ENCODE measurements at regions not wholly inside any gene's neighbourhood (a gene's known extent, or its start where the extent isn't known, plus 50 kb on each side); places are given as distances from the start of the nearest gene placed in this dataset.

DNA sequence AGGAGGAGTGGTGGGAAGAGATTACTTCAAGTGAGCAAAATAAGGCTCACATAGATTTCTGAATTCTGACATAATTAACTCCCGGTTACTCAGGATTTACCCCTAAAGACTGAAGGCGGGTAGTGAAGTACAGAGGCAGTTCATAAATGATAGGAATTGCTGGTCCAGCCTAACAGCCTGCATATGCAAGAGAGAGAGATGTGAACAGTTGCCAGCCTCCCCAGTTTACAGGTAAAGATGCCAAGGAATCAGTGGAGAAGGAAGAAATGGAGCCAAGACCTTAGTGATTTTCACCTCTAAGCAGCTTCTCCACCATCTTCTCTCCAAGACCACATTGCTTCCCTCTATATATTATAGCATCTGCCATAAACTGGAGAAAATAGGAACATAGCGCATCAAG lies 91.8 kb upstream of the THUMPD2 start:
- H2AFZ ChIP-seq (ENCODE audit: insufficient read depth, low read depth, low read length, poor library complexity, severe bottlenecking), result no peak overlapping the region
- H3K79me2 ChIP-seq (ENCODE audit: control insufficient read depth, insufficient read depth, low read length), result no peaks in the 10 kb centered on the region
- TF ChIP-seq, protein P1, sequence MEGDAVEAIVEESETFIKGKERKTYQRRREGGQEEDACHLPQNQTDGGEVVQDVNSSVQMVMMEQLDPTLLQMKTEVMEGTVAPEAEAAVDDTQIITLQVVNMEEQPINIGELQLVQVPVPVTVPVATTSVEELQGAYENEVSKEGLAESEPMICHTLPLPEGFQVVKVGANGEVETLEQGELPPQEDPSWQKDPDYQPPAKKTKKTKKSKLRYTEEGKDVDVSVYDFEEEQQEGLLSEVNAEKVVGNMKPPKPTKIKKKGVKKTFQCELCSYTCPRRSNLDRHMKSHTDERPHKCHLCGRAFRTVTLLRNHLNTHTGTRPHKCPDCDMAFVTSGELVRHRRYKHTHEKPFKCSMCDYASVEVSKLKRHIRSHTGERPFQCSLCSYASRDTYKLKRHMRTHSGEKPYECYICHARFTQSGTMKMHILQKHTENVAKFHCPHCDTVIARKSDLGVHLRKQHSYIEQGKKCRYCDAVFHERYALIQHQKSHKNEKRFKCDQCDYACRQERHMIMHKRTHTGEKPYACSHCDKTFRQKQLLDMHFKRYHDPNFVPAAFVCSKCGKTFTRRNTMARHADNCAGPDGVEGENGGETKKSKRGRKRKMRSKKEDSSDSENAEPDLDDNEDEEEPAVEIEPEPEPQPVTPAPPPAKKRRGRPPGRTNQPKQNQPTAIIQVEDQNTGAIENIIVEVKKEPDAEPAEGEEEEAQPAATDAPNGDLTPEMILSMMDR (IDR thresholded peaks at IDR 0.05), result no peak
- TF ChIP-seq EZH2 (IDR thresholded peaks at IDR 0.05; ENCODE audit: borderline replicate concordance, insufficient read depth, low read depth, low read length, poor library complexity, severe bottlenecking), result no peak
- H3K27ac Mint-ChIP-seq, result no peak overlapping the region
- 86% methylated on average over 1 of the region's 3 CpGs for WGBS (ENCODE audit: insufficient coverage)
- ChIA-PET POLR2A (no interaction called here), CTCF (no interaction called here)
- no peaks in the 10 kb centered on the region for H3K9me3 ChIP-seq (ENCODE audit: control extremely low read depth in 1 of 3, control insufficient read depth in 2 of 3, insufficient read depth in 1 of 3, low read length in 2 of 3)
- no peaks in the 10 kb centered on the region for H3K36me3 ChIP-seq (replicated peaks in 1 of 2; ENCODE audit: control extremely low read depth in 1 of 2, control insufficient read depth in 1 of 2, extremely low read depth in 1 of 2, insufficient read depth in 2 of 2, low read length in 1 of 2)
- H4K20me1 ChIP-seq (ENCODE audit: control insufficient read depth, insufficient read depth, low read length, poor library complexity, severe bottlenecking), result no peaks in the 10 kb centered on the region
- ATAC-seq (ENCODE audit: low read depth) (no peak), DNase-seq (no peak)
- no peak overlapping the region for H3K4me3 ChIP-seq (ENCODE audit: control extremely low read depth in 1 of 5, extremely low read depth in 1 of 5, insufficient read depth in 1 of 5, low read depth in 2 of 5, low read length in 4 of 5)
- no peaks in the 10 kb centered on the region for H3K4me1 Mint-ChIP-seq
- peaks cover 0 to 2% (median 0%) of the 10 kb centered on the region in 4 experiments for H3K27me3 ChIP-seq (replicated peaks in 1 of 4; ENCODE audit: control extremely low read depth in 1 of 4, control insufficient read depth in 3 of 4, insufficient read depth in 4 of 4, low read length in 3 of 4)
- H3K27ac ChIP-seq (ENCODE audit: low read length in 2 of 2), result no peak overlapping the region
- H3K4me1 ChIP-seq (ENCODE audit: control insufficient read depth in 2 of 2, insufficient read depth in 2 of 2, low read length in 2 of 2), result no peaks in the 10 kb centered on the region
- H3K4me2 ChIP-seq (replicated peaks; ENCODE audit: low read depth, low read length, poor library complexity, severe bottlenecking), result no peak overlapping the region
- intact Hi-C loops (cut with micrococcal nuclease), result no loop called here
- peaks cover 3% of the 10 kb centered on the region for H3K27me3 Mint-ChIP-seq
- H3K9ac ChIP-seq (ENCODE audit: low read length), result no peak overlapping the region
- H3K4me3 Mint-ChIP-seq, result no peak overlapping the region
- H3K9me3 Mint-ChIP-seq (ENCODE audit: insufficient read depth), result no peaks in the 10 kb centered on the region

DNA sequence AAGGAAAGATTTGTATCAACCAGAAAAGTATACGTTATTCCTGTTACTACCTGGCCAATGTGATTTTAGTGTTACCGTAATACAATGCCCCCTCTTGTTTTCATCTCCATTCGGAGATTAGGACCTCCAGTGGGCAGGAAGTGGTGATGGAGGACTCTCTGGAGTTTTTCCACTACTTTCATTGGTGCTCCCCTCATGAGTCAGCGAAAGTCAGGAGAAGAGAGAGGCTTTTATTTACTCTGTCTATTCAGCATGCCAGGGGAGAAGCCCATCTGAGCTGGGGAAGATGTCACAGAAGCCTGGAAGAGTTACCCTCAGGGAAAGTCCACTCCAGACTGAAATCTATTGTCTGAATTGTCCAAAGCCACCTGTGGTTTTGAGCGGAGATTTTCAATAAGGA lies 88.2 kb upstream of the THUMPD2 start:
- Histone ChIP-seq H3K4me3 (ENCODE audit: control extremely low read depth in 1 of 5, extremely low read depth in 1 of 5, insufficient read depth in 1 of 5, low read depth in 2 of 5, low read length in 4 of 5) (no peak overlapping the region), H3K27me3 (replicated peaks in 1 of 4; ENCODE audit: control extremely low read depth in 1 of 4, control insufficient read depth in 3 of 4, insufficient read depth in 4 of 4, low read length in 3 of 4) (peaks cover 0 to 2% (median 0%) of the 10 kb centered on the region in 4 experiments), H3K9ac (ENCODE audit: low read length) (no peak overlapping the region), H2AFZ (ENCODE audit: insufficient read depth, low read depth, low read length, poor library complexity, severe bottlenecking) (no peak overlapping the region), H3K79me2 (ENCODE audit: control insufficient read depth, insufficient read depth, low read length) (no peaks in the 10 kb centered on the region), H4K20me1 (ENCODE audit: control insufficient read depth, insufficient read depth, low read length, poor library complexity, severe bottlenecking) (no peaks in the 10 kb centered on the region), H3K4me2 (replicated peaks; ENCODE audit: low read depth, low read length, poor library complexity, severe bottlenecking) (no peak overlapping the region), H3K36me3 (replicated peaks in 1 of 2; ENCODE audit: control extremely low read depth in 1 of 2, control insufficient read depth in 1 of 2, extremely low read depth in 1 of 2, insufficient read depth in 2 of 2, low read length in 1 of 2) (no peaks in the 10 kb centered on the region), H3K4me1 (ENCODE audit: control insufficient read depth in 2 of 2, insufficient read depth in 2 of 2, low read length in 2 of 2) (no peaks in the 10 kb centered on the region), H3K9me3 (ENCODE audit: control extremely low read depth in 1 of 3, control insufficient read depth in 2 of 3, insufficient read depth in 1 of 3, low read length in 2 of 3) (peaks cover 0 to 7% (median 0%) of the 10 kb centered on the region in 3 donors), H3K27ac (ENCODE audit: low read length in 2 of 2) (no peak overlapping the region)
- ChIA-PET CTCF (no interaction called here), POLR2A (no interaction called here)
- Mint-ChIP-seq H3K9me3 (ENCODE audit: insufficient read depth) (peaks cover 5% of the 10 kb centered on the region), H3K4me3 (no peak overlapping the region), H3K4me1 (no peaks in the 10 kb centered on the region), H3K27me3 (peaks cover 3% of the 10 kb centered on the region), H3K27ac (no peak overlapping the region)
- intact Hi-C loops (cut with micrococcal nuclease), result no loop called here
- ATAC-seq (ENCODE audit: low read depth) (no peak), DNase-seq (no peak)
- TF ChIP-seq EZH2 (IDR thresholded peaks at IDR 0.05; ENCODE audit: borderline replicate concordance, insufficient read depth, low read depth, low read length, poor library complexity, severe bottlenecking), result no peak
- TF ChIP-seq, protein P1 (IDR thresholded peaks at IDR 0.05), result no peak
- WGBS (ENCODE audit: insufficient coverage), result 80% methylated on average over 1 of the region's 5 CpGs

All from B cell (primary cell).